ENCODE measurements at regions not wholly inside any gene's neighbourhood (a gene's known extent, or its start where the extent isn't known, plus 50 kb on each side); places are given as distances from the start of the nearest gene placed in this dataset.

DNA sequence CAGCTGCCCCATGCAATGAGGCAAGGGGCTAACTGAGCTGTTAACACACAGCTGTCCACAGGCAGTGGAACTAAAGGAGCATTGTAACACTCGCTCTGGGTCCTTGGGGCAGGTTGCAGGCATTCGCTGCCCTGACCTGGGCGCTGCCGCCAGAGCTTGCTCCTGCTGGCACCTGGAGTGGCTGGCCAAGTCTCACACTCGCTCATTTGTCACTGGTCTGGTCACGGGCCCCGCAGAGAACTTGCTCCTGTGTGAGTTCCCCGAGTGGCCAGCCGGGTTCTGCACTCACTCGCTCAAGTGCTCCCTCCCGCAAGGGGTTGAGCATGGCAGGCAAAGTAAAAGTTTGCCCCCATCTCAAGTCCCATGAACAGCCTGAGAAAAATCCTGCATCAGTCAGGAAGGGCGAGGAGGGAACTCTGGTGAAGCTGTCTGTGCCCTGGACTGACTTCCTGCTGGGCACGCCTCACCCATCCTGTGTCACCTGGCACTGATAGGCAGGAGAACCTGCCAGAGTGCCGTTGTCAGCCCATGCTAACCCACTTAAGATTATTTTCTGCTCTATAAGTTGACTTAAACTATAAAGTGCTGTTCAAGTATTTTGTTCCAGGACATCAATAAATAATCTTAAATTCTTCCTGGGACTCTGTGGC, 934.8 kb upstream of the GYPC start:
- H3K9me3 ChIP-seq (ENCODE audit: control insufficient read depth, insufficient read depth, low read length), result peaks cover 19% of the 10 kb centered on the region
- no peak overlapping the region for H3K4me3 ChIP-seq (ENCODE audit: low read depth, low read length)
- POLR2A ChIA-PET, result no interaction called here
- TF ChIP-seq CTCF (IDR thresholded peaks at IDR 0.05; ENCODE audit: low read depth, low read length), result no peak
- CTCF ChIA-PET, result no interaction called here
- no peak overlapping the region for H3K27ac ChIP-seq (ENCODE audit: low read depth, low read length)
- H3K27me3 ChIP-seq (ENCODE audit: control insufficient read depth, insufficient read depth, low read length), result no peaks in the 10 kb centered on the region
- DNase-seq (ENCODE audit: low read depth, low spot score), result no peak

GRCh38 chr2:125730921-125731320, 925.0 kb upstream of the GYPC start:
- POLR2A ChIA-PET, result no interaction called here
- no peak for TF ChIP-seq CTCF (IDR thresholded peaks at IDR 0.05; ENCODE audit: low read depth, low read length)
- no peak for DNase-seq (ENCODE audit: low read depth, low spot score)
- H3K9me3 ChIP-seq (ENCODE audit: control insufficient read depth, insufficient read depth, low read length), result peaks cover 17% of the 10 kb centered on the region
- H3K27me3 ChIP-seq (ENCODE audit: control insufficient read depth, insufficient read depth, low read length), result no peaks in the 10 kb centered on the region
- no peak overlapping the region for H3K27ac ChIP-seq (ENCODE audit: low read depth, low read length)
- H3K4me3 ChIP-seq (ENCODE audit: low read depth, low read length), result no peak overlapping the region
- CTCF ChIA-PET, result no interaction called here

DNA sequence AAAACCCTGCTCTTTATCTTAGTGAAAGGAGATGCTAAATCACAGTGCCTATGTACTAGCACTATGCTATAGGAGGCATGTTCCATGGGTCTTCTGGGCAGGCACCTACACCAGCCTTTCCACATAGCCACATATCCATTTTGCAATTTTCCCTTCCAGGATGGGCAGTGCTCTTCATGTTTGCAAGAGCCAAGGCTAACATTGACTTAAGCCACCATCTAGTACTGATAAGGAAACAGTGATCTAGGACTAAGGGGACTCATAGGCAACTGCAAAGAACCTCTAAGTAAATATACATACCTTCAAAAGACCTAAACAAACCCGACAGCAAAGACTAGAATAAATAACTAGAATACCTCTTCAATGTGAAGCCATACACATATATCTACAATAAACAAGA, 919.7 kb upstream of the GYPC start:
- Histone ChIP-seq H3K27ac (ENCODE audit: low read depth, low read length) (no peak overlapping the region), H3K4me3 (ENCODE audit: low read depth, low read length) (no peak overlapping the region), H3K27me3 (ENCODE audit: control insufficient read depth, insufficient read depth, low read length) (no peaks in the 10 kb centered on the region), H3K9me3 (ENCODE audit: control insufficient read depth, insufficient read depth, low read length) (no peaks in the 10 kb centered on the region)
- no peak for TF ChIP-seq CTCF (IDR thresholded peaks at IDR 0.05; ENCODE audit: low read depth, low read length)
- ChIA-PET POLR2A (no interaction called here), CTCF (no interaction called here)
- DNase-seq (ENCODE audit: low read depth, low spot score), result no peak

DNA sequence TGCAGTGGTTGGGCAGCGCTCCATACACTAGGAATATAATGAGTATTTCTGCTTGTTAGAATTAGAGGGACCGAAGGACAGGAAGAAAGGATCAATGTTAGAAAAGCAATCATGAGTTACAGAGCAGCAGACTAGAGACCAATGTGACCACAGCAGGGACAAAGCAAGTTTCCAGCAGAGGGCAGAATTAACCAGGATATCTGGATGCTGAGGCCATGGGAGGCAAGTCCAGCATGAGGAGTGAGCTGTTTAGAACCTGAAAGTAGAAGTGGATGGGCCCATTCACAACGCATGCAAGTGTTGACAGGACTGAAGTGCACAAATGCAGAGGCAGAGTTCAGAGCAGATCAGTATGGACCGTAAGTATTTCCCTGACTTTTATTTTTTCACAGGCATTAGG, 910.4 kb upstream of the GYPC start:
- H3K4me3 ChIP-seq (ENCODE audit: low read depth, low read length), result no peak overlapping the region
- ChIA-PET POLR2A (no interaction called here), CTCF (interaction anchor here (2.2 kb wide), 1 partner anchor 1032 kb away, joined by 6 read pairs; no protein-coding TSS in a partner anchor)
- peaks cover 18% of the 10 kb centered on the region; the same call in 1 of the 2 replicates for H3K9me3 ChIP-seq (ENCODE audit: control insufficient read depth, insufficient read depth, low read length)
- no peak for DNase-seq (ENCODE audit: low read depth, low spot score)
- no peak overlapping the region for H3K27ac ChIP-seq (ENCODE audit: low read depth, low read length)
- no peak for TF ChIP-seq CTCF (IDR thresholded peaks at IDR 0.05; ENCODE audit: low read depth, low read length)
- H3K27me3 ChIP-seq (ENCODE audit: control insufficient read depth, insufficient read depth, low read length), result no peaks in the 10 kb centered on the region

DNA sequence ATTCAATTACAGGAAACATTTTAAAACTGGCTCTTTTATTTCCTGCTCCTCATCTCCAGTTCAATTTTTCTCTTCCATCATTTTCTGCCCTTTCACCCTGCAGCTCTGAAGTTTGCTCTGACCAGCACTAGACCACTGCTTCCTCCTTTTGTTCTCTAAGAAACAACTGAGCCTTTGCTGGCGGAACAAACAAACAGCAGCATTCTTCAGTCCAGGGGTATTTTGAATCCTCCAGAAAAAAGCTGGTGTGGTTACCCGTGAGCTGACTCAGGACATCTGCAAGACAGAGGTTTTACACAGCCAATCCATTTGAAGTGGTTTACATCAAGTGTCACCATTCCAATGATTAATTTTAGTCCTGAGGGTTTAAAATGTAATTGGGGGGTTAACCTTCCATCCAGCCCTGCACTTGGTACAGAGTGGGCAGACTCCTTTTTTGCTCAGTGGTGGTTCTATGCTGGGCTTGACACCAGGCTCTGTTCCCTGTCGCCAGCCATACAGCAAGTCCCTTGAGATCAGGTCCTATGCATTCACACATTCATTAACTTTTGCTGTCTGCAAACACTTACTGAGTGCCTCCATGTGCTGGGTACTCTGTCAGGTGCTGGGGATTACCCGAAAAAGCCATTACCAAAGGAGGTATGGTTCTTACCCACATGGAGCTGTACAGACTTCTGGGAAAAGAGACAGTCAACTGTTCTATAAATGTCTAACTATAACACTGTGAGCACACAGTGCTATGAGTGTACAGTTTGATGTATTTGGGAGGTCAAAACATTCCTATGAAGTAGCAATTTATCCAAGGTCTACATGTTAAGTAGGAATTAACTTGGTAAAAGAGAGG, 909.4 kb upstream of the GYPC start:
- Histone ChIP-seq H3K4me3 (ENCODE audit: low read depth, low read length) (no peak overlapping the region), H3K27me3 (ENCODE audit: control insufficient read depth, insufficient read depth, low read length) (no peaks in the 10 kb centered on the region), H3K9me3 (ENCODE audit: control insufficient read depth, insufficient read depth, low read length) (peaks cover 18% of the 10 kb centered on the region; the same call in 1 of the 2 replicates), H3K27ac (ENCODE audit: low read depth, low read length) (no peak overlapping the region)
- no peak for DNase-seq (ENCODE audit: low read depth, low spot score)
- CTCF ChIA-PET, result interaction anchor here (2.2 kb wide), 1 partner anchor 1030 kb away, joined by 6 read pairs; no protein-coding TSS in a partner anchor
- POLR2A ChIA-PET, result no interaction called here
- TF ChIP-seq CTCF (IDR thresholded peaks at IDR 0.05; ENCODE audit: low read depth, low read length), result no peak
